SU-DHL-6 (cell line): ENCODE measurements at regions not wholly inside any gene's neighbourhood (a gene's known extent, or its start where the extent isn't known, plus 50 kb on each side); places are given as distances from the start of the nearest gene placed in this dataset.

Experiments
- H2AFZ ChIP-seq: fragments of 200-600 bp; sonication (generic); 2 replicates; pipeline ENCODE4 v1.6.1; 2014; ENCODE audit warnings: low read depth, mild to moderate bottlenecking, moderate library complexity, mixed read lengths, antibody characterized with exemption, low read length; ENCODE audit not compliant: severe bottlenecking
- H3F3A ChIP-seq: fragments of 200-600 bp; shearing (Covaris generic); 2 replicates; pipeline ENCODE4 v1.6.0; 2016; ENCODE audit warnings: antibody characterized with exemption, mild to moderate bottlenecking; ENCODE audit not compliant: insufficient read depth
- H3K27ac ChIP-seq: fragments of 200-600 bp; sonication (generic); 2 replicates; pipeline ENCODE4 v1.5.1; 2016; ENCODE audit warnings: low read depth, mild to moderate bottlenecking, low read length, moderate library complexity, mixed read lengths
- H3K27me3 ChIP-seq: fragments of 200-600 bp; sonication (generic), shearing (Covaris generic); 2 replicates; pipeline ENCODE4 v1.6.0; 2014; ENCODE audit warnings: mild to moderate bottlenecking, low read length
- H3K36me3 ChIP-seq: fragments of 200-600 bp; sonication (generic); 2 replicates; pipeline ENCODE4 v1.6.1; 2014; ENCODE audit warnings: mild to moderate bottlenecking, low read length, mixed read lengths
- H3K4me2 ChIP-seq: fragments of 300-600, 200-600 bp; shearing (Covaris generic), sonication (generic); 2 replicates; pipeline ENCODE4 v1.6.0; 2014; ENCODE audit warnings: low read length, low read depth, mild to moderate bottlenecking; ENCODE audit not compliant: poor library complexity, severe bottlenecking
- H3K4me3 ChIP-seq: fragments of 200-600 bp; sonication (generic); 2 replicates; pipeline ENCODE4 v1.5.1; 2014; ENCODE audit warnings: antibody characterized with exemption, low read length, mild to moderate bottlenecking, mixed read lengths; ENCODE audit not compliant: insufficient read depth, poor library complexity, severe bottlenecking
- H3K79me2 ChIP-seq: fragments of 200-600 bp; sonication (generic); 2 replicates; pipeline ENCODE4 v1.6.1; 2014; ENCODE audit warnings: mild to moderate bottlenecking, low read length, moderate library complexity; ENCODE audit not compliant: insufficient read depth
- H3K9ac ChIP-seq: fragments of 200-600 bp; sonication (generic); 2 replicates; pipeline ENCODE4 v1.7.0; 2014; ENCODE audit warnings: mild to moderate bottlenecking, low read length
- H3K9me2 ChIP-seq: fragments of 200-600 bp; sonication (generic); replicated peaks from 2 replicates; pipeline ENCODE4 v1.6.1; 2014; ENCODE audit warnings: low read length; ENCODE audit not compliant: insufficient read depth
- H3K9me3 ChIP-seq: fragments of 200-600 bp; sonication (generic); 2 replicates; pipeline ENCODE4 v1.6.1; 2014; ENCODE audit warnings: low read length, mixed read lengths; ENCODE audit not compliant: insufficient read depth
- H4K20me1 ChIP-seq: fragments of 200-600 bp; sonication (generic); 2 replicates; pipeline ENCODE4 v1.6.1; 2014; ENCODE audit warnings: low read depth, mild to moderate bottlenecking, antibody characterized with exemption, low read length, moderate library complexity, mixed read lengths
- EZH2phosphoT487 ChIP-seq: fragments of 200-600 bp; sonication (generic), shearing (Covaris generic); conservative IDR thresholded peaks from 2 replicates; pipeline ENCODE4 v1.6.1; 2018; ENCODE audit warnings: mild to moderate bottlenecking, antibody characterized with exemption, low read length, moderate library complexity, mixed read lengths
- TF ChIP-seq, protein P1 (sequence below): fragments of 200-600 bp; sonication (generic); IDR thresholded peaks from one replicate; pipeline ENCODE4 v1.5.1; 2017; ENCODE audit warnings: antibody characterized with exemption, mild to moderate bottlenecking, low read length, moderate library complexity; ENCODE audit not compliant: insufficient read depth, poor library complexity, severe bottlenecking

DNA sequence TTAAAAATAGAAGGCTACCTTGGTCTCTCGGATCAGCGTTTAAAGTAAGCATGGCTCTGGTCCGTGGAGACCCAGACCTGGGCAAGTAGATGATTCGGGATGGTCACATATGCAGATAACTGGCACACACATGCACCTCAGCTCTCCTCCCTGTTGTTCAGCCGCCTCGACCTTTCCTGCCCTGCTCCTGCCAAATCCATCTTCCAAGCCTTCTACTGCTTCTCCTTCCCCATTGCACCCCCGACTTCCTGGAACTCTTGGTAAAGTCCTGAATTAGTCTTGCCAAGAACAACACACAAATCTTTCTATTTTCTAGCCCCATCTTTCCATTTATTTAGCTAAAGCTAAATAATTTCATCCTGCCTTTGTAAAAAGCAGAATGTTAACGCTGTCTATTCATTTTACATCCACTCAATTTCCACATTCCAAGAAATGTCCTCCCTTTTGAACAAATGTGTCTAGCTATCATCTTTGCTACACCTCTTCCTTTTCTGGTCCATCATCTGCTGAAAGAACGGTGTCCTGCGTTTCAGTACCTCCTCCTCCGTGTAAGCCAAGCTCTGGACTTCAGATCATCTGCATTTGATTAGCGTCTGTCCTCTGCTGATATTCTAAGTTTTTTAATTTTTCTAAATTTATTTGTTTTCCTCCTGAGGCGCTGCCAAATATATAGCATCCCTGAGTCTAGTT lies 92.5 kb downstream of the ZIC5 start:
- Histone ChIP-seq H3K4me2 (no peak overlapping the region), H3K36me3 (peaks cover 2% of the 10 kb centered on the region; the same call in 1 of the 2 replicates), H4K20me1 (no peaks in the 10 kb centered on the region), H3K27ac (no peak overlapping the region), H3K79me2 (no peaks in the 10 kb centered on the region), H3K4me3 (no peak overlapping the region), H3F3A (no peaks in the 10 kb centered on the region), H3K9me2 (no peaks in the 10 kb centered on the region), H2AFZ (no peak overlapping the region), H3K9ac (no peak overlapping the region), H3K9me3 (no peaks in the 10 kb centered on the region), H3K27me3 (no peaks in the 10 kb centered on the region)
- no peak for TF ChIP-seq EZH2phosphoT487
- TF ChIP-seq, protein P1, sequence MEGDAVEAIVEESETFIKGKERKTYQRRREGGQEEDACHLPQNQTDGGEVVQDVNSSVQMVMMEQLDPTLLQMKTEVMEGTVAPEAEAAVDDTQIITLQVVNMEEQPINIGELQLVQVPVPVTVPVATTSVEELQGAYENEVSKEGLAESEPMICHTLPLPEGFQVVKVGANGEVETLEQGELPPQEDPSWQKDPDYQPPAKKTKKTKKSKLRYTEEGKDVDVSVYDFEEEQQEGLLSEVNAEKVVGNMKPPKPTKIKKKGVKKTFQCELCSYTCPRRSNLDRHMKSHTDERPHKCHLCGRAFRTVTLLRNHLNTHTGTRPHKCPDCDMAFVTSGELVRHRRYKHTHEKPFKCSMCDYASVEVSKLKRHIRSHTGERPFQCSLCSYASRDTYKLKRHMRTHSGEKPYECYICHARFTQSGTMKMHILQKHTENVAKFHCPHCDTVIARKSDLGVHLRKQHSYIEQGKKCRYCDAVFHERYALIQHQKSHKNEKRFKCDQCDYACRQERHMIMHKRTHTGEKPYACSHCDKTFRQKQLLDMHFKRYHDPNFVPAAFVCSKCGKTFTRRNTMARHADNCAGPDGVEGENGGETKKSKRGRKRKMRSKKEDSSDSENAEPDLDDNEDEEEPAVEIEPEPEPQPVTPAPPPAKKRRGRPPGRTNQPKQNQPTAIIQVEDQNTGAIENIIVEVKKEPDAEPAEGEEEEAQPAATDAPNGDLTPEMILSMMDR: no peak

DNA sequence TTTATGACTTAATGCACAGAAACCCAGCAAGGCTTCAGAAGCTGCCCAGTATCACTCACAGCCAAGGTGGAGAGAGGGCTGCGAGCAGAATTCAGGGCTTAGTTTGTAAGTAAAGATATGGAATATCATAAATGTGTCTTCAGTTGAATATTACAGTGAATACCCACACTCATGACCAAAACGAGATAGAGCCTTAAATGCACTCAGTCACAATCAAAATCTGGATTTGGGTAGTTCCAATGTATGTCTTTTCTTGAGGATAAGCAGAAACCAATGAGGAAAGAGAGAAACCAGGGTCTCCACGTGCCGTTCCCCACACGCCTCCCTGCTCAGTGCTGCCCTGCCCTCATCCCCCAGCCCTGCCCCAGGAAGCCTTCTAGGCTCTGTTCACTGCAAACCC lies 94.9 kb downstream of the ZIC5 start:
- no peak overlapping the region for H3K27ac ChIP-seq
- TF ChIP-seq, protein P1: no peak
- no peak for TF ChIP-seq EZH2phosphoT487
- no peaks in the 10 kb centered on the region for H4K20me1 ChIP-seq

DNA sequence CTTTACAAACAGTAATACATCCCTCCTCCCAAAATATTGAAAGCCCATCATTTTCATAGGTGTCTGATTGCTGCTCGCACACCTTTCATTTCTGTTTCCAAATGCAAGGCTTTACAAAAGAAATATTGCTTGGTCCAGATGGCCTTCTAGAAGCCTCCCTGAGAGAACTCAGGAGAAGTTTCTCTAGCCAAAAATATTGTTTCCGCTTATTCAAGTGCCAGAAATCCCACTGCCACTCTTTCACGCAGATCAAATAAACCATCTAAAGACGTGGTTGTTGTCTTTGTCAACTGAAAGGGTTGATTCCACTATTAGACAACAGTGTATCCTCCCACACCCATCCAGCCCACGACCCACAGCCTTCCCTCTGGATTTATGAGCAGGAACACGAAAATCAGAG lies 96.2 kb downstream of the ZIC5 start:
- Histone ChIP-seq H3K4me2 (no peak overlapping the region), H2AFZ (no peak overlapping the region), H3K9ac (no peak overlapping the region)

More for the DNA sequence above, 94.9 kb downstream of the ZIC5 start:
- Histone ChIP-seq H3K79me2 (no peaks in the 10 kb centered on the region), H3K4me2 (no peak overlapping the region), H3K9me2 (no peaks in the 10 kb centered on the region), H3F3A (no peaks in the 10 kb centered on the region), H3K36me3 (peaks cover 4% of the 10 kb centered on the region; the same call in 1 of the 2 replicates), H2AFZ (no peak overlapping the region), H3K9me3 (no peaks in the 10 kb centered on the region), H3K9ac (no peak overlapping the region), H3K4me3 (no peak overlapping the region), H3K27me3 (no peaks in the 10 kb centered on the region)

More for the DNA sequence above, 96.2 kb downstream of the ZIC5 start:
- no peak overlapping the region for H3K4me3 ChIP-seq
- TF ChIP-seq EZH2phosphoT487: no peak
- TF ChIP-seq, protein P1: no peak
- no peaks in the 10 kb centered on the region for H3K9me2 ChIP-seq
- no peaks in the 10 kb centered on the region for H4K20me1 ChIP-seq
- H3K79me2 ChIP-seq: no peaks in the 10 kb centered on the region
- H3K36me3 ChIP-seq: peaks cover 4% of the 10 kb centered on the region; the same call in 1 of the 2 replicates
- no peaks in the 10 kb centered on the region for H3F3A ChIP-seq
- H3K27ac ChIP-seq: no peak overlapping the region
- no peaks in the 10 kb centered on the region for H3K27me3 ChIP-seq
- H3K9me3 ChIP-seq: no peaks in the 10 kb centered on the region
